K562 (cell line): ENCODE measurements at regions not wholly inside any gene's neighbourhood (a gene's known extent, or its start where the extent isn't known, plus 50 kb on each side); places are given as distances from the start of the nearest gene placed in this dataset.

Source experiments
- ATAC-seq: fragments of 200-7000 bp; cut with Tn5 transposase; 3 replicates; pipeline ENCODE4 v1.9.1; 2020; ENCODE audit warnings: moderate library complexity
- BruUV-seq: library from RNA; stranded (reverse); fragments of 400-500 nt; replicated peaks from 2 replicates; lab custom pipeline; 2021; lab: Mats Ljungman, UMichigan
- CTCF ChIA-PET: fragments of 300-600 bp; formaldehyde crosslinking; extraction: SDS; loops from one replicate; lab custom pipeline; 2021; ENCODE audit warnings: low intra/inter-chr PET ratio; lab: Yijun Ruan, JAX
- POLR2A ChIA-PET: fragments of 300-600, 350-650 bp; sonication (Branson Sonifier 250); formaldehyde crosslinking; extraction: SDS; loops from one replicate; lab custom pipeline; 2021; ENCODE audit warnings: antibody characterized with exemption, inconsistent platforms; lab: Yijun Ruan, JAX
- DNase-seq, 4 experiments: peaks; one replicate each; pipeline versions ENCODE4 v3.0.0 to v3.0.0-alpha.2; 2011 to 2018; ENCODE audit warnings: low spot score in 3 of 4, mixed read lengths in 3 of 4; ENCODE audit errors: extremely low read depth in 1 of 4
- FAIRE-seq: peaks from 2 replicates; lab custom pipeline; 2011; peaks lifted over from hg19 to GRCh38; lab: Jason Lieb, UNC
- H2AFZ ChIP-seq: 2 replicates; pipeline ENCODE4 v1.6.0; 2011; ENCODE audit warnings: low read depth, low read length, control low read depth, inconsistent platforms
- H3K27ac ChIP-seq: fragments of 200-600 bp; 3 replicates; pipeline ENCODE4 v1.8.0; 2011; ENCODE audit warnings: low read depth, mild to moderate bottlenecking, control low read depth, inconsistent platforms, low read length, moderate library complexity, mixed read lengths; ENCODE audit errors: extremely low read depth
- H3K27me3 ChIP-seq, 2 experiments: fragments of 300-600 bp in 1 of 2; 2 replicates in 1 of 2; 3 replicates in 1 of 2; pipeline versions ENCODE4 v1.6.0 to v1.8.0; 2011; ENCODE audit warnings: inconsistent platforms in 2 of 2, low read length in 2 of 2, mild to moderate bottlenecking in 1 of 2, mixed read lengths in 1 of 2, moderate library complexity in 1 of 2; ENCODE audit not compliant: control insufficient read depth in 2 of 2, insufficient read depth in 2 of 2
- H3K36me3 ChIP-seq: fragments of 300-600 bp; 3 replicates; pipeline ENCODE4 v1.8.0; 2011; ENCODE audit warnings: mild to moderate bottlenecking, low read length, inconsistent platforms; ENCODE audit not compliant: control insufficient read depth, insufficient read depth
- H3K4me1 ChIP-seq, 2 experiments: fragments of 200-600 bp in 1 of 2; replicated peaks in 1 of 2; 2 replicates in 1 of 2; 3 replicates in 1 of 2; pipeline versions ENCODE4 v1.5.1 to v1.8.0; 2011; ENCODE audit warnings: inconsistent platforms in 2 of 2, low read length in 2 of 2, mild to moderate bottlenecking in 1 of 2, mixed read lengths in 1 of 2, moderate library complexity in 1 of 2; ENCODE audit not compliant: control insufficient read depth in 2 of 2, insufficient read depth in 2 of 2
- H3K4me2 ChIP-seq: 2 replicates; pipeline ENCODE4 v1.6.1; 2011; ENCODE audit warnings: low read length, control low read depth, inconsistent platforms, mixed read lengths; ENCODE audit not compliant: insufficient read depth
- H3K4me3 ChIP-seq: fragments of 200-600 bp; sonication (generic), shearing (Covaris generic); 2 replicates; pipeline ENCODE4 v1.5.1; 2016; ENCODE audit warnings: control low read depth, inconsistent platforms
- H3K79me2 ChIP-seq: fragments of 200-600 bp; 3 replicates; pipeline ENCODE4 v1.8.0; 2011; ENCODE audit warnings: low read length, inconsistent platforms; ENCODE audit not compliant: control insufficient read depth, insufficient read depth
- H3K9ac ChIP-seq, 2 experiments: 2 replicates each; pipeline versions ENCODE4 v1.6.0 to v1.6.1; 2011; ENCODE audit warnings: low read depth in 2 of 2, low read length in 2 of 2, control low read depth in 1 of 2, inconsistent platforms in 1 of 2, mild to moderate bottlenecking in 1 of 2, mixed read lengths in 1 of 2; ENCODE audit not compliant: insufficient read depth in 1 of 2
- H3K9me1 ChIP-seq: one replicate; pipeline ENCODE4 v1.6.0; 2011; ENCODE audit warnings: inconsistent platforms, mild to moderate bottlenecking, low read length, moderate library complexity; ENCODE audit not compliant: control insufficient read depth, insufficient read depth
- H3K9me3 ChIP-seq: replicated peaks from 2 replicates; pipeline ENCODE4 v1.5.1; 2011; ENCODE audit warnings: low read depth, low read length, inconsistent platforms; ENCODE audit not compliant: control insufficient read depth, insufficient read depth
- H4K20me1 ChIP-seq: replicated peaks from 2 replicates; pipeline ENCODE4 v1.6.1; 2011; ENCODE audit warnings: low read length, inconsistent platforms, mixed read lengths; ENCODE audit not compliant: control insufficient read depth, insufficient read depth
- WGBS: fragments of 100-300 bp; shearing (Covaris generic); methylation state at CpG from one replicate; pipeline ENCODE4 v1.1.6; 2016; ENCODE audit warnings: low coverage, mixed read lengths; ENCODE audit not compliant: insufficient coverage; ENCODE audit errors: missing lambda C conversion rate; 5-methylcytosine and 5-hydroxymethylcytosine counted together
- in situ Hi-C: fragments of 300-500 bp; cut with MboI; formaldehyde crosslinking; loops from 4 replicates; pipeline ENCODE4 v1.15.0; 2018; ENCODE audit warnings: inconsistent platforms, mixed read lengths
- intact Hi-C: fragments of 100-400 bp; cut with micrococcal nuclease; formaldehyde crosslinking; loops from 2 replicates; pipeline ENCODE4 v1.14.2; 2022
- TF ChIP-seq, protein P1 (sequence below): fragments of 450-650 bp; IDR thresholded peaks from 2 replicates; pipeline ENCODE4 v1.6.1; 2016; ENCODE audit warnings: antibody characterized with exemption
- TF ChIP-seq, protein P2 (sequence below), 2 experiments: fragments of 450-650 bp; formaldehyde crosslinking in 1 of 2; IDR thresholded peaks; 2 replicates each; pipeline versions ENCODE4 v1.4.0 to v1.6.1; 2014 to 2020; ENCODE audit warnings: mild to moderate bottlenecking in 2 of 2, borderline replicate concordance in 1 of 2, low read depth in 1 of 2

DNA sequence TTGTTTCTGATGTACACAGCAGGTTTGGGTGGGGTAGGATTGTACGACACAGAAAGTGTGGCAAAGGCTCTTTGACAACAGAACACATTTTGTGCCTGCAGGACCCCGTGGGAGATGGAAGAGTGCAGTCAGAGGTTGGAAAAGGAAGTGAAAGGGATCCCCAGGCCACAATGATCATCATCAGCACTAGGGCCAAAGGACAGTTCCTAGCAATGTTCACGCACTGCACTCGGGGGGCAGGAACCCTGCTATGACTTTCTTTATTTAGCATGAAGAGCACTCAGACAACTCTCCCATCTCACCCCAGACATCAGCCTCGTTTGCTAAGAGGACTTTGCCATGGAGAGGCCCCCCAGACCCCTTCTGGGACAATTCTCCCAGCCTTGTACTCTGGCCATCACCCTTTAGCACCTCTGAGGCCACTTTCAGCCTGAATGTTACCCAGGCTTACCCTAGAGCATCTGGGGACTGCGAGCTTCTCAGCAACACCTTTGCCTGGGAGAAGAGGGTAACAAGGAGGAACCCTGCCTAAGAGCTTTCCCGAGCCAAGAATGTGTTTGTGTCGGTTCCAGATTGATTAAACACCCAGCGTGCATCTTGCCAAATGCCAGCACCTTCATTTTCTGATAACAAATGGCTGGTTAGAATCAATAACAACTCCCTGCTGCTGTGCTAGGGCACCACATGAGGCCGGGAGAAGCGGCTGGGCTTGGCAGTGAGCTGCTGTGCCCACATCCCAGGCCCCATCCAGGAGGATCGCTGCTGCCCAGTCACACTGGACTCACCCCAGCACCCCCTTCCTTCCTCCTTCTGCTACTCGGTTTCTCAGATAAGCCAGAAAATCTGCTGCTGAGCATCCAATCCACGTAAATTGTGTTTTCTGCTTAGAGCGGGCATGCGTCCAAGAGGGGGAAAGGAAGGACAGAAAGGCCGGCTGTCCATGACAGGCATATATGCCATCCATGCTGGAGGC lies 633.1 kb downstream of the AJAP1 start:
- CTCF ChIA-PET = no interaction called here
- H4K20me1 ChIP-seq = no peaks in the 10 kb centered on the region
- no peak overlapping the region for H3K4me2 ChIP-seq
- TF ChIP-seq, protein P1, sequence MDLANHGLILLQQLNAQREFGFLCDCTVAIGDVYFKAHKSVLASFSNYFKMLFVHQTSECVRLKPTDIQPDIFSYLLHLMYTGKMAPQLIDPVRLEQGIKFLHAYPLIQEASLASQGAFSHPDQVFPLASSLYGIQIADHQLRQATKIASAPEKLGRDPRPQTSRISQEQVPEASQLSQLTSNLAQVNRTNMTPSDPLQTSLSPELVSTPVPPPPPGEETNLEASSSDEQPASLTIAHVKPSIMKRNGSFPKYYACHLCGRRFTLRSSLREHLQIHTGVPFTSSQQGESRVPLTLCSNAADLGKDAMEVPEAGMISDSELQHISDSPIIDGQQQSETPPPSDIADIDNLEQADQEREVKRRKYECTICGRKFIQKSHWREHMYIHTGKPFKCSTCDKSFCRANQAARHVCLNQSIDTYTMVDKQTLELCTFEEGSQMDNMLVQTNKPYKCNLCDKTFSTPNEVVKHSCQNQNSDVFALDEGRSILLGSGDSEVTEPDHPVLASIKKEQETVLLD = no peak
- TF ChIP-seq, protein P2, sequence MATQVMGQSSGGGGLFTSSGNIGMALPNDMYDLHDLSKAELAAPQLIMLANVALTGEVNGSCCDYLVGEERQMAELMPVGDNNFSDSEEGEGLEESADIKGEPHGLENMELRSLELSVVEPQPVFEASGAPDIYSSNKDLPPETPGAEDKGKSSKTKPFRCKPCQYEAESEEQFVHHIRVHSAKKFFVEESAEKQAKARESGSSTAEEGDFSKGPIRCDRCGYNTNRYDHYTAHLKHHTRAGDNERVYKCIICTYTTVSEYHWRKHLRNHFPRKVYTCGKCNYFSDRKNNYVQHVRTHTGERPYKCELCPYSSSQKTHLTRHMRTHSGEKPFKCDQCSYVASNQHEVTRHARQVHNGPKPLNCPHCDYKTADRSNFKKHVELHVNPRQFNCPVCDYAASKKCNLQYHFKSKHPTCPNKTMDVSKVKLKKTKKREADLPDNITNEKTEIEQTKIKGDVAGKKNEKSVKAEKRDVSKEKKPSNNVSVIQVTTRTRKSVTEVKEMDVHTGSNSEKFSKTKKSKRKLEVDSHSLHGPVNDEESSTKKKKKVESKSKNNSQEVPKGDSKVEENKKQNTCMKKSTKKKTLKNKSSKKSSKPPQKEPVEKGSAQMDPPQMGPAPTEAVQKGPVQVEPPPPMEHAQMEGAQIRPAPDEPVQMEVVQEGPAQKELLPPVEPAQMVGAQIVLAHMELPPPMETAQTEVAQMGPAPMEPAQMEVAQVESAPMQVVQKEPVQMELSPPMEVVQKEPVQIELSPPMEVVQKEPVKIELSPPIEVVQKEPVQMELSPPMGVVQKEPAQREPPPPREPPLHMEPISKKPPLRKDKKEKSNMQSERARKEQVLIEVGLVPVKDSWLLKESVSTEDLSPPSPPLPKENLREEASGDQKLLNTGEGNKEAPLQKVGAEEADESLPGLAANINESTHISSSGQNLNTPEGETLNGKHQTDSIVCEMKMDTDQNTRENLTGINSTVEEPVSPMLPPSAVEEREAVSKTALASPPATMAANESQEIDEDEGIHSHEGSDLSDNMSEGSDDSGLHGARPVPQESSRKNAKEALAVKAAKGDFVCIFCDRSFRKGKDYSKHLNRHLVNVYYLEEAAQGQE (IDR thresholded peaks at IDR 0.05; ENCODE audit: borderline replicate concordance) = peak; percentile 18; the same call in 1 of the 2 replicates
- TF ChIP-seq, protein P2 (CRISPR knock-in tag; IDR thresholded peaks at IDR 0.05; ENCODE audit: low read depth) = no peak
- H3K27ac ChIP-seq = no peak overlapping the region
- WGBS = under 1% methylated on average over 17 of the region's 17 CpGs
- no peak overlapping the region for H3K9ac ChIP-seq
- no peaks in the 10 kb centered on the region for H3K36me3 ChIP-seq
- H3K4me3 ChIP-seq = no peak overlapping the region
- no TSS peak for BruUV-seq
- H3K4me1 ChIP-seq = no peaks in the 10 kb centered on the region
- in situ Hi-C loops (no loop called here), intact Hi-C loops (no loop called here)
- H3K79me2 ChIP-seq = no peaks in the 10 kb centered on the region
- no peaks in the 10 kb centered on the region for H3K9me1 ChIP-seq
- no peaks in the 10 kb centered on the region; the same call in 1 of the 2 replicates for H3K9me3 ChIP-seq
- H2AFZ ChIP-seq = no peak overlapping the region
- FAIRE-seq (no peak), ATAC-seq (no peak), DNase-seq (no peak)
- POLR2A ChIA-PET = no interaction called here
- no peaks in the 10 kb centered on the region for H3K27me3 ChIP-seq
